SK-N-SH treated with all-trans-retinoic acid at 6 μM for 48 hours (cell line): ENCODE measurements at regions not wholly inside any gene's neighbourhood (a gene's known extent, or its start where the extent isn't known, plus 50 kb on each side); places are given as distances from the start of the nearest gene placed in this dataset.

Experiments
- ATAC-seq: fragments of 200-7000 bp; cut with Tn5 transposase; 3 replicates; pipeline ENCODE4 v1.9.1; 2020; ENCODE audit warnings: mild to moderate bottlenecking, moderate library complexity
- ARNTL ChIP-seq: fragments of 450-650 bp; formaldehyde crosslinking; IDR thresholded peaks from 2 replicates; pipeline ENCODE4 v1.5.0; 2020; ENCODE audit warnings: low read depth, mild to moderate bottlenecking, moderate library complexity, borderline replicate concordance
- CSDC2 ChIP-seq: fragments of 250-450 bp; sonication (Bioruptor Pico); IDR thresholded peaks from 2 replicates; pipeline ENCODE4 v1.5.0; 2020; ENCODE audit warnings: mild to moderate bottlenecking, moderate library complexity
- CSRNP3 ChIP-seq: fragments of 250-450 bp; sonication (Bioruptor Pico); IDR thresholded peaks from 2 replicates; pipeline ENCODE4 v1.5.1; 2021; ENCODE audit warnings: mild to moderate bottlenecking, moderate library complexity
- ESRRG ChIP-seq: fragments of 250-450 bp; sonication (Bioruptor Pico); IDR thresholded peaks from 2 replicates; pipeline ENCODE4 v1.6.1; 2021; ENCODE audit warnings: mild to moderate bottlenecking
- GLIS3 ChIP-seq: fragments of 250-450 bp; sonication (Bioruptor Pico); IDR thresholded peaks from 2 replicates; pipeline ENCODE4 v1.5.0; 2020; ENCODE audit warnings: mild to moderate bottlenecking, moderate library complexity
- ISL1 ChIP-seq: fragments of 250-450 bp; sonication (Bioruptor Pico); IDR thresholded peaks from 2 replicates; pipeline ENCODE4 v2.1.2; 2022; ENCODE audit warnings: mild to moderate bottlenecking, moderate library complexity
- OSR1 ChIP-seq: fragments of 250-450 bp; sonication (Bioruptor Pico); IDR thresholded peaks from 2 replicates; pipeline ENCODE4 v1.8.0; 2022; ENCODE audit warnings: moderate library complexity, mild to moderate bottlenecking, inconsistent platforms
- PATZ1 ChIP-seq: fragments of 250-450 bp; sonication (Bioruptor Pico); IDR thresholded peaks from 2 replicates; pipeline ENCODE4 v1.8.0; 2020; ENCODE audit warnings: mild to moderate bottlenecking, moderate library complexity, borderline replicate concordance
- POU6F1 ChIP-seq: fragments of 250-450 bp; sonication (Bioruptor Pico); IDR thresholded peaks from 2 replicates; pipeline ENCODE4 v1.8.0; 2021; ENCODE audit warnings: low read depth, mild to moderate bottlenecking, moderate library complexity, borderline replicate concordance
- RARB ChIP-seq: fragments of 250-450 bp; sonication (Bioruptor Pico); IDR thresholded peaks from 2 replicates; pipeline ENCODE4 v1.8.0; 2021; ENCODE audit warnings: mild to moderate bottlenecking, moderate library complexity
- SNAI2 ChIP-seq: fragments of 250-450 bp; sonication (Bioruptor Pico); IDR thresholded peaks from 2 replicates; pipeline ENCODE4 v1.5.0; 2020; ENCODE audit warnings: mild to moderate bottlenecking, moderate library complexity
- TCF4 ChIP-seq: fragments of 250-450 bp; sonication (Bioruptor Pico); IDR thresholded peaks from 2 replicates; pipeline ENCODE4 v1.8.0; 2021; ENCODE audit warnings: mild to moderate bottlenecking, moderate library complexity, borderline replicate concordance
- TOX ChIP-seq: fragments of 250-450 bp; sonication (Bioruptor Pico); IDR thresholded peaks from 2 replicates; pipeline ENCODE4 v1.8.0; 2021; ENCODE audit warnings: mild to moderate bottlenecking, moderate library complexity, borderline replicate concordance
- TSHZ2 ChIP-seq: fragments of 250-450 bp; sonication (Bioruptor Pico); IDR thresholded peaks from 2 replicates; pipeline ENCODE4 v1.5.0; 2020; ENCODE audit warnings: mild to moderate bottlenecking, moderate library complexity
- ZC3H10 ChIP-seq: fragments of 250-450 bp; sonication (Bioruptor Pico); IDR thresholded peaks from 2 replicates; pipeline ENCODE4 v1.5.1; 2021; ENCODE audit warnings: mild to moderate bottlenecking, moderate library complexity
- ZFP3 ChIP-seq: fragments of 250-450 bp; sonication (Bioruptor Pico); IDR thresholded peaks from 2 replicates; pipeline ENCODE4 v1.5.0; 2020; ENCODE audit warnings: mild to moderate bottlenecking, moderate library complexity
- ZFP30 ChIP-seq: fragments of 450-650 bp; formaldehyde crosslinking; IDR thresholded peaks from 2 replicates; pipeline ENCODE4 v1.5.0; 2022; ENCODE audit warnings: mild to moderate bottlenecking, moderate library complexity
- ZNF565 ChIP-seq: fragments of 450-650 bp; formaldehyde crosslinking; conservative IDR thresholded peaks from 2 replicates; pipeline ENCODE4 v1.5.0; 2020; ENCODE audit warnings: low read depth, mild to moderate bottlenecking, moderate library complexity
- ZNF70 ChIP-seq: fragments of 450-650 bp; formaldehyde crosslinking; IDR thresholded peaks from 2 replicates; pipeline ENCODE4 v1.5.0; 2020; ENCODE audit warnings: mild to moderate bottlenecking, moderate library complexity
- ZNF8 ChIP-seq: fragments of 450-650 bp; formaldehyde crosslinking; IDR thresholded peaks from 2 replicates; pipeline ENCODE4 v1.5.0; 2020; ENCODE audit warnings: mild to moderate bottlenecking, moderate library complexity
- TF ChIP-seq, protein P1 (sequence below): fragments of 250-450 bp; sonication (Bioruptor Pico); IDR thresholded peaks from 2 replicates; pipeline ENCODE4 v1.5.1; 2020; ENCODE audit warnings: low read depth, mild to moderate bottlenecking, moderate library complexity

- TF ChIP-seq CSRNP3 (CRISPR knock-in tag): no peak
- no peak for TF ChIP-seq PATZ1 (CRISPR knock-in tag)
- TF ChIP-seq ESRRG (CRISPR knock-in tag): no peak
- no peak for TF ChIP-seq ZC3H10
- TF ChIP-seq ZNF70 (CRISPR knock-in tag): no peak
- no peak for TF ChIP-seq TOX (CRISPR knock-in tag)
- no peak for TF ChIP-seq ZFP3 (CRISPR knock-in tag)
- no peak for TF ChIP-seq ISL1 (CRISPR knock-in tag)
- no peak for TF ChIP-seq TCF4 (CRISPR knock-in tag)
- TF ChIP-seq GLIS3 (CRISPR knock-in tag): no peak
- no peak for TF ChIP-seq TSHZ2
- no peak for TF ChIP-seq SNAI2
- no peak for TF ChIP-seq ZNF8 (CRISPR knock-in tag)
- TF ChIP-seq ZFP30 (CRISPR knock-in tag): no peak
- ATAC-seq: no peak
Observed at GRCh38 chr16:86286991-86287663, 223.2 kb upstream of the FOXF1 start.

DNA sequence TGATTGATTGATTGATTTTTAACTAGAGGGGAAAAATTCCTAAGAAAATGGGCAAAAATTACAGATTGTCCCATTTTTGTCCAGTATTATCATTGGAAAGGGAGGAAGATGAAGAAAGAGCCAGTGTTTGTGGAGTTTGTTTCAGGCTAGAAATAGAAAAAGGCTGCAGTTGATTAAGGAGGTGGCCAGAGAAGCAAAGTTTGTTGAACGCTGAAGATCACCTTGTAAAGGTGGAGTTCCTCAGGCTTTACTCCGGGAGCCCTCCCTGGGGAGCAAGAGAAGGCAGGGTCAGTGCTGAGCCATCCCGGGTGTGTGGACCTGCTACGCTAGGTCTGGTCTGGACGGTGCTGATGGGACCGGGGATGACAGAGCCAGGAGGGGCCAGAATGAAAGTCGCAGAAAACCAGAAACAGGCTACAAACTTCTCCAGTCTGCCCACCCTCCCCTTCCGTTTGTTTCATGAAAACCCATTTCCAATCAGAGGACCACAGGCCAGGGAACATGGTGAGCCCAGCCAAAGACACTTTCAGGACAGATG lies 222.6 kb upstream of the FOXF1 start:
- no peak for ATAC-seq
- TF ChIP-seq CSDC2 (no peak), ISL1 (CRISPR knock-in tag) (no peak), TOX (CRISPR knock-in tag) (no peak), GLIS3 (CRISPR knock-in tag) (no peak), RARB (CRISPR knock-in tag) (no peak), ZFP3 (CRISPR knock-in tag) (no peak), ZNF8 (CRISPR knock-in tag) (no peak), SNAI2 (no peak), ZC3H10 (no peak)

DNA sequence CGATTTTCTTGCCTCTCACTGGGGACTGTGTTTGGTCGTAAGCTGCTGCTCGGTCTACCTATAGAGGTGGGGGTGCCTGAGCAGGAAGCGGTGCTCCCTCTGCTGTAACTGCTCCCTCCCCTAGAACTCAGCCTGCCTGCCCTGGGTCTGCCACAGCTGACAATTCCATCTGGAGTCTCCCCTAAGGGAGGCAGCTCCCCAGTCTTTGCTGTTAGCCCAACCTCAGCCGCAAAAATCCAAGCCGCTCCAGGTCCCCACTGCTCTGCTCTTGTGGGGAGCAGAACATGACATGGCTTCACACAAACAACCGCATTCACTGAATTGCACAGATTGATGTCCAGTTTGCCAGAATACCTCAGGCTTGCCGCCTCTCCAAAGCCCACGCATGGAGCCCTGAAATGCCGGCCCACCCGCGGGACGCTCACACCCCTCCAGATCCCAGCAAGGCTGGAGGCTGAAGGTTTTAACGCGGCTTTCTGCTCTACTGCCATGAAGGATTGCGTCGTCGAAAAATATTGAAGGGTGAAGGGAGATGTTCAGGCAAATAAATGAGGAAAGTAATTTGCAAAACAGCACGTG lies 221.5 kb upstream of the FOXF1 start:
- ATAC-seq: no peak
- TF ChIP-seq OSR1 (CRISPR knock-in tag): no peak
- no peak for TF ChIP-seq CSDC2
- no peak for TF ChIP-seq POU6F1 (CRISPR knock-in tag)
- no peak for TF ChIP-seq ARNTL
- TF ChIP-seq TSHZ2: no peak
- no peak for TF ChIP-seq ISL1 (CRISPR knock-in tag)
- no peak for TF ChIP-seq ZFP3 (CRISPR knock-in tag)
- no peak for TF ChIP-seq PATZ1 (CRISPR knock-in tag)
- TF ChIP-seq ZNF565: no peak
- TF ChIP-seq ZNF70 (CRISPR knock-in tag): no peak
- TF ChIP-seq, protein P1, sequence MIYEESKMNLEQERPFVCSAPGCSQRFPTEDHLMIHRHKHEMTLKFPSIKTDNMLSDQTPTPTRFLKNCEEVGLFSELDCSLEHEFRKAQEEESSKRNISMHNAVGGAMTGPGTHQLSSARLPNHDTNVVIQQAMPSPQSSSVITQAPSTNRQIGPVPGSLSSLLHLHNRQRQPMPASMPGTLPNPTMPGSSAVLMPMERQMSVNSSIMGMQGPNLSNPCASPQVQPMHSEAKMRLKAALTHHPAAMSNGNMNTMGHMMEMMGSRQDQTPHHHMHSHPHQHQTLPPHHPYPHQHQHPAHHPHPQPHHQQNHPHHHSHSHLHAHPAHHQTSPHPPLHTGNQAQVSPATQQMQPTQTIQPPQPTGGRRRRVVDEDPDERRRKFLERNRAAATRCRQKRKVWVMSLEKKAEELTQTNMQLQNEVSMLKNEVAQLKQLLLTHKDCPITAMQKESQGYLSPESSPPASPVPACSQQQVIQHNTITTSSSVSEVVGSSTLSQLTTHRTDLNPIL: no peak
- no peak for TF ChIP-seq ZC3H10
- no peak for TF ChIP-seq TOX (CRISPR knock-in tag)
- TF ChIP-seq RARB (CRISPR knock-in tag): no peak
- no peak for TF ChIP-seq GLIS3 (CRISPR knock-in tag)
- no peak for TF ChIP-seq TCF4 (CRISPR knock-in tag)
